Activated naive CD8-positive, alpha-beta T cell (primary cell): ENCODE measurements at regions not wholly inside any gene's neighbourhood (a gene's known extent, or its start where the extent isn't known, plus 50 kb on each side); places are given as distances from the start of the nearest gene placed in this dataset.
"Not testable (repeated sequence)": the region's sequence is repeated elsewhere in the genome, so short reads cannot be mapped to it uniquely, and the experiment has no call there.

Experiments
- H3K27ac Mint-ChIP-seq: one replicate; pipeline ENCODE4 v1.8.0; 2021; ENCODE audit warnings: mixed read lengths
- H3K27me3 Mint-ChIP-seq: one replicate; pipeline ENCODE4 v1.8.0; 2021; ENCODE audit warnings: mixed read lengths
- H3K36me3 Mint-ChIP-seq: one replicate; pipeline ENCODE4 v1.8.0; 2021; ENCODE audit warnings: mixed read lengths
- H3K4me1 Mint-ChIP-seq: one replicate; pipeline ENCODE4 v1.8.0; 2021; ENCODE audit warnings: low read depth, mixed read lengths
- H3K4me3 Mint-ChIP-seq: one replicate; pipeline ENCODE4 v1.8.0; 2021; ENCODE audit warnings: mild to moderate bottlenecking, mixed read lengths
- H3K9me3 Mint-ChIP-seq: one replicate; pipeline ENCODE4 v1.8.0; 2021; ENCODE audit warnings: low read depth, mixed read lengths

DNA sequence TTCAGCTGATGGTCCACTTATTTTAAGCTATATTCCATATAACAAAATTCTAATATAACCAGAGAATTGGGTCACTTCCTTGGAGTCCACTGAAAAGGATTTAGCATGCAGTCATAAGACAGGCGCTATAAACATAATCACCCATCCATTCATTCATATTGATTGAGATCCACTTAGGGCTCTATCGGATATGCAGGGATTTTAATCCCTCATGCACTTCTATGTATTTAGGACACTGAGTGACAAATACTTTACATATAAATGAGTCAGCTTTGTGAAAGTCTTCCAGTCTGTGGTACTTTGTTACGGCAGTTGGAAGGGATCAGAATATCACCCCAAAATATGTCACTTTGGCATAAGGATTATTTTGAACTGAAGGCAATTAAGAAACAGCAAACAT is 127.3 kb upstream of the ZNF608 start:
- H3K9me3 Mint-ChIP-seq: no peaks in the 10 kb centered on the region
- H3K36me3 Mint-ChIP-seq: no peaks in the 10 kb centered on the region
- no peaks in the 10 kb centered on the region for H3K27me3 Mint-ChIP-seq
- H3K4me1 Mint-ChIP-seq: no peaks in the 10 kb centered on the region
- H3K27ac Mint-ChIP-seq: no peak overlapping the region
- H3K4me3 Mint-ChIP-seq: no peak overlapping the region

DNA sequence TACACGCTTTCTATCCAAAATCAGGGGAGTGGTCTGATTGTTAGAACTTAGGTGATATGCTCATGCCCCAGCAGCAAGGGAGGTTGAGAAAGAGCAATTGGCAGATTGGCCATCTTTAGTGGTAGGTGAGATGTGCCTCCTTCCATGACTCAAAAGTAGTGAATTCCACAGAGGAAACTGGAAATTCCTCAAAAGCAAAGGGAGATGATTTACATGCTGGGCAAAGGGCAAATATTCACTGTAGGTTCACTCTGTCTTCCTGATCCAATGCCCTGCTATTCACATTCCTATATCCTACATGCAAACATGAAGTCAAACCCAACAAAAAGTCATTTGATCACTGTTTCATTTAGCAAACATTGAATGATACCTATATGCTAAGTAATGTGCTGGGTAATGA is 130.1 kb upstream of the ZNF608 start:
- Mint-ChIP-seq H3K9me3 (no peaks in the 10 kb centered on the region), H3K36me3 (no peaks in the 10 kb centered on the region), H3K27me3 (no peaks in the 10 kb centered on the region), H3K4me1 (no peaks in the 10 kb centered on the region), H3K4me3 (no peak overlapping the region), H3K27ac (no peak overlapping the region)

DNA sequence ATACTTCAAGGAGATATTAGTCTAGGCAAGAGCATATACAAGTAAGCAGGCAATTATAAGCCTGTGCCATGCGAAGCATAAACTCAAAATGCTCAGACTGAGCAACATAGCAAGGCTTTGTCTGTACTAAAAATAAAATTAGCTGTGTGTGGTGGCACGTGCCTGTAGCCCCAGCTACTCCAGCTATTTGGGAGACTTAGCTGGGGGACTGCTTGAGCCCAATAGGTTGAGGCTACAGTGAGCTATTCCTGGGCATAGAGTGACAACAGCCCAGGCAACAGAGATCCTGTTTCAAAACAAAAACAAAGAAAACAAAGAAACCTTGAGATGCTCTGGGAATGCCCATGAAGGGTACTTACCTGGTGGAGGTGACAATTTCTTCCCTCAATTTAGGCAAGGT is 130.5 kb upstream of the ZNF608 start:
- no peaks in the 10 kb centered on the region for H3K4me1 Mint-ChIP-seq
- no peaks in the 10 kb centered on the region for H3K27me3 Mint-ChIP-seq
- no peaks in the 10 kb centered on the region for H3K9me3 Mint-ChIP-seq
- no peaks in the 10 kb centered on the region for H3K36me3 Mint-ChIP-seq
- H3K27ac Mint-ChIP-seq: no peak overlapping the region
- H3K4me3 Mint-ChIP-seq: no peak overlapping the region

DNA sequence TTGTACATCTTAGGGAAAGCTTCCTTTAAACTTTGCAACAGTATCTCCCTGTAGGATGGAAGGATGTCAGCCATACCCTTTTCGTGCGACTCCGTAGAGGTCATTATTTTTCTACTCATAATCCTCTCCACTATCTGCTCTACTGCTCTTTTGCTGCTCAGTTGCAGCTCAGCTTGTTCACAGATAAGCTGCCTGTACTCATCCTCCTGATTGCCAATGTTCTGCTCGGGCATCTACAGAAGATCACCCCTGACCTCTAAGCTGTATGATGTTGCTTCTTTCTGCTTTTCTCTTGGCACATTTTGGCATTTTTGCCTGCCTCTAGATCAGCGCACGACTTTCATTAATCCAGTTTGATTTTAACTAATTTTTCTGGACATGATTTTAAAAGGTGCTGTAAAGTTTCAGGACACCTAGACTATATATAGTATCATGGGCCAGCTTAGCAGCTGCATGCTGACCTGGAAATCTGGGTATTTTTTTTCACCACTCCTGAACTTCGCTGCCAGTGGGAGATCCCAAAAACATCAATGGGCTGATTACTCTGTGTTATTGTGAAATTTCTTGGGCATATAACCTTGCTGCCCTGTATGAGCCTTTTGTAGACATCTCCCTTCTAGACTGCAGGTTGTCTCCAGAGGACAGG is 131.2 kb upstream of the ZNF608 start:
- H3K27ac Mint-ChIP-seq: no peak overlapping the region
- H3K9me3 Mint-ChIP-seq: no peaks in the 10 kb centered on the region
- no peaks in the 10 kb centered on the region for H3K27me3 Mint-ChIP-seq
- no peak overlapping the region for H3K4me3 Mint-ChIP-seq
- H3K36me3 Mint-ChIP-seq: no peaks in the 10 kb centered on the region
- no peaks in the 10 kb centered on the region for H3K4me1 Mint-ChIP-seq

DNA sequence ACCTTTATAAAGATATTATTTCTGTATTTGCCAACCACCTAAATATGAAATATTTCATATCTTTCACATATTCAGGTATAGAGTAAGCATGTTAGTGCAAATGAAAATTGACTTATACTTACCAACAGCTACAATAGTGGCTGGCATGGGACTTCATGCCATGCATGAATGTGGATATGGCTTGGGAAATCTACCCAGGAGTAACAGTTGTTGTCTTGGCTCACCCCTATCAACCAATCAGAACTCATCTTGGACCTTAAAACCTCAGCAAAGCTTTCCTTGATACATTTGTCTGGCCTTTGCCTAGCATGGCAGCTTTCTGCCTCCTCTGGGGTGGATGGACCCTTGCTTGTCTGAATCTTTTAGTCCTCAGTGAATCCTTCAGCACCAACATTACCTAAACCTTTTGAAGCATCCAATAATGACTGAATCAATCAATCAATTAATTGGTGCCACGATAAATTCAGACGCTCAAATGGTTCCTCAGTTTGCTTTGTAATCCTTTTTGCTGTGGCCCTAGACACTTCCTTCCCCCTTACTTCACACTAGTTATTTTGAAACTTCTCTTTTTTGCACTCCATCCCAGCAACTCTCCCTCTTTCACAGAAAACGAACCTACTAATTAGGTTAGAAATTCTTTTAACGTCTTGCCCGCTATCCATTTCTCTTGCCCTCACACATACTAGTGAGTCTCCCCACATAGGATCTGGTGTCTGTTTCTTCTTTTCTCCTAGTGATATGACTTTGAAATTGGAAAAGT is 132.3 kb upstream of the ZNF608 start:
- H3K27ac Mint-ChIP-seq: no peak overlapping the region
- H3K36me3 Mint-ChIP-seq: no peaks in the 10 kb centered on the region
- no peak overlapping the region for H3K4me3 Mint-ChIP-seq
- H3K9me3 Mint-ChIP-seq: no peaks in the 10 kb centered on the region
- no peaks in the 10 kb centered on the region for H3K27me3 Mint-ChIP-seq
- H3K4me1 Mint-ChIP-seq: no peaks in the 10 kb centered on the region

DNA sequence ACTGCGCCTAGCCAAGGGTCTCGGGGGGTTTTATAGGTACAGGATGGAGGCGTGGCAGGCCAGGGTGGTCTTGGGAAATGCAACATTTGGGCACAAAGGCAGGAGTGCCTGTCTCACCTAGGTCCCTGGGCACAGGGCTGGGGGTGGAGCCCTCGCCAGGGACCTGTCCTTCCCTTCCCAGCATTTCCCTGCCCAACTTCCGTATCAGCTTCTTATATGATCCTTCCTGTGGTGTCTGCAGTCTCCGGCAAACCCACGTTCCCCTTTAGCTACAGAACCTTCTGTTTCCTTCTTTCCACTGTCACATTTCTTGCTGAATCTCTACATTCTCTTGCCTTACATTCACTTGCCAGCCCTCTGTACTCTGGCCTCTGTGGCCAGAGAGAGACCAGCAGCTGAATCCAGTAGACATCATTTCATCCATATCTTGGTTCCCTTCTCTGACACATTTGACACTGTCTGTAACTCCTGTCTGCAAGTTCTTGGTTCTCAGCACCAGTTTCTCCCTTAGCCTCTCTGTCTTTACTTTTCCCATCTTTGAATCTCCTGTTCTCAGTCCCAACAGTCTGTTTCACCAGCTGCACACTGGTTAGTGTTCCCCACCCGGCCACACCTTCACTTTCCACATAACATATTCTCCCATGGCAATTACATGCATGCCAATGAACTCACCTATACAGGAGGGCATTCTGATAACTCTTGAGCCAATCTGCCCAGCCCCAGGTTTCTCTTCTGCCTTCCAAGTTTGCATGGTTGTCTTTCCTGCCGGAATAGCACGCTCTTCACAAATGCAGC is 134.7 kb upstream of the ZNF608 start:
- H3K4me1 Mint-ChIP-seq: no peaks in the 10 kb centered on the region
- H3K27ac Mint-ChIP-seq: no peak overlapping the region
- H3K4me3 Mint-ChIP-seq: no peak overlapping the region
- no peaks in the 10 kb centered on the region for H3K9me3 Mint-ChIP-seq
- no peaks in the 10 kb centered on the region for H3K36me3 Mint-ChIP-seq
- no peaks in the 10 kb centered on the region for H3K27me3 Mint-ChIP-seq

DNA sequence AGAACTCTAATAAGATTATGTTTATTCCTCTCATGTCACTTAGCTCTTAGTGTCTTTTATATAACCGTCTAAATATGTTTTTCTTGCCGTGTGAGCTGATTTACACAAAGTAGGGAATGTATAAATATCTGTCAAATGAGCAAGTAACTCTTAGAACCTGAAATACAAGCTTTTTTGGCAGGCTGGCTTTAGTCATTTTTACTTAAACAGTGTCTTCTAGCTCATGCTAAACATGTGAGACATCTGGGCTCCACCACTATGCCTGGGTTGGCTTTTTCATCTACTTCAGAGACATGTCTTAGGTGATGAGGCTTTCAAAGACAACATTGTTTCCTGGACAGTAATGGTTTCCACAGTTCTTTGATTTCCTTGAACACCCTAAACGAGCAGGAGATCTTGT is 137.2 kb upstream of the ZNF608 start:
- Mint-ChIP-seq H3K36me3 (no peaks in the 10 kb centered on the region), H3K4me3 (no peak overlapping the region), H3K9me3 (no peaks in the 10 kb centered on the region), H3K4me1 (no peaks in the 10 kb centered on the region), H3K27me3 (no peaks in the 10 kb centered on the region), H3K27ac (no peak overlapping the region)

DNA sequence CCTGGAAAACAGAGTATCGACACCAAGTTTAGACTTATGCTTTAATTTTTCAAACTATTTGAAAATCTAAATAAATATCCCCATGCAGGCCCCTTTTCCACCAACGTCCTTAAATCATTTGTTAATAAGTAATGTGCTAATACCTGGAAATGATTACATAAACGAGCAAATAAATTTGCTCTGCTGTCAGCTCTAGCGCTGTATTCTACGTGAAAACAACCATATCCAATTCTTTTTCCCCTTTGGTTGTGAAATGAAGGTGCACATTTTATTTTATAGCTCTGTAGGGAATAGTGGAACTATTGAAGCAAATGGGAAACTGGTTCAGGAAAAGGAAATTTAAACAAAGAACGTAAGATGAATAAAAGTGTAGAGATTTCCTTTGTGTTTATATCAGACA is 137.7 kb upstream of the ZNF608 start:
- Mint-ChIP-seq H3K4me1 (no peaks in the 10 kb centered on the region), H3K36me3 (no peaks in the 10 kb centered on the region), H3K27ac (no peak overlapping the region), H3K9me3 (no peaks in the 10 kb centered on the region), H3K27me3 (no peaks in the 10 kb centered on the region), H3K4me3 (no peak overlapping the region)

DNA sequence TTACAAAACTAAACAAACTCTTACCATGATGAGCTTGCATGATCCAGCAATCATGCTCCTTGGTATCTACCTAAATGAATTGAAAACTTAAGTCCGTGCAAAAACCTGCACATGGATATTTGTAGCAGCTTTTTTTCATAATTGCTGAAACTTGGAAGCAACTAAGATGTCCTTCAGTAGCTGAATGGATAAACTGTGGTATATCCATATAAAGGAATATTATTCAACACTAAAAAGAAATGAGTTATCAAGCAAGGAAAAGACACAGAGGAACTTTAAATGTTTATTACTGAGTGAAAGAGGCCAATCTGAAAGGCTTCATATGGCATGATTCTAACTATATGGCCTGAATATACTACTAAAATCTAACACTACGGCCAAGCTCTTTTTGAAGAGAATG is 139.1 kb upstream of the ZNF608 start:
- Mint-ChIP-seq H3K36me3 (no peaks in the 10 kb centered on the region), H3K27ac (no peak overlapping the region), H3K4me3 (no peak overlapping the region), H3K9me3 (no peaks in the 10 kb centered on the region), H3K27me3 (no peaks in the 10 kb centered on the region), H3K4me1 (no peaks in the 10 kb centered on the region)

DNA sequence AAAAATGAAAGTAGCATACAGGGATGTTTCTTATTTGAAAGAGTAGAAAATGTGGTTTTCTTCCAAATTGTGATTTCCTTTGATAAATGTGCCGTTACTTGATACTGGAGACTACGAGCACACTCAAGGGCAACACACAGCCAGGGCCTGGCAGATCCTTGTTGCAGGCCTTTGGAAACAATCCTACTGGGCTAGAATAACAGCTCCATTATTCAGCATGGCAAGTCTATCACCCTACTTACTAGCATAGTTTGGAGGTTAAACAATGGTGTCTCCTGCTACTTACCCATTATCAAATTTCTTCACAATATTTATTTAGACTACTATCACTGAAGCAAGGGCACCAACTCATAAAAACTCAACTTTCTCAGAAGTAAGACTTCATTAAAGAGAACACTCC is 140.8 kb upstream of the ZNF608 start:
- H3K9me3 Mint-ChIP-seq: no peaks in the 10 kb centered on the region

DNA sequence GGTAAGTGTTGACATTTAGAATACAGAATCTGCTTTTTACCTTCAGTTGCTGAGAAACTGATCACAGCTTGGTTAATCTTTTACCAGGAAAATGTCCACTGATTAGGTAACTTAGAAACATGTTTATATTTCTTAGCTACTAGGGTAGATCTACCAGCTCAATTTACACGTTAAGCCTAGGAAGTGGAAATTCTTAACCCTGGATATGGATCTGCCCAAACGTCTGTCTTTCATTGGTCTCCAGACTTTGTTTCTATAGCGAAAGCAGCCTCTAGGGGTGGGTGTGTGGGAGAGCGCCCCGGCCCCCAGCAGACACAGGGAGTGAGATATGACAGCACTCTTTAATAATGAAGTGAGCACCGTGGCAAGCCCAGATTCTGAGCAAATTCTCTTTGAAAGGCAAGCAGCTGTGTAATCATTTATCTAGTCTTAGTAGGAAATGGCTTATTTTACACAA is 141.6 kb upstream of the ZNF608 start:
- no peaks in the 10 kb centered on the region for H3K27me3 Mint-ChIP-seq
- no peaks in the 10 kb centered on the region for H3K9me3 Mint-ChIP-seq
- no peak overlapping the region for H3K27ac Mint-ChIP-seq
- no peaks in the 10 kb centered on the region for H3K4me1 Mint-ChIP-seq
- H3K4me3 Mint-ChIP-seq: no peak overlapping the region
- H3K36me3 Mint-ChIP-seq: no peaks in the 10 kb centered on the region

More for the DNA sequence above, 140.8 kb upstream of the ZNF608 start:
- Mint-ChIP-seq H3K27ac (no peak overlapping the region), H3K4me1 (no peaks in the 10 kb centered on the region), H3K27me3 (no peaks in the 10 kb centered on the region), H3K36me3 (no peaks in the 10 kb centered on the region), H3K4me3 (no peak overlapping the region)

DNA sequence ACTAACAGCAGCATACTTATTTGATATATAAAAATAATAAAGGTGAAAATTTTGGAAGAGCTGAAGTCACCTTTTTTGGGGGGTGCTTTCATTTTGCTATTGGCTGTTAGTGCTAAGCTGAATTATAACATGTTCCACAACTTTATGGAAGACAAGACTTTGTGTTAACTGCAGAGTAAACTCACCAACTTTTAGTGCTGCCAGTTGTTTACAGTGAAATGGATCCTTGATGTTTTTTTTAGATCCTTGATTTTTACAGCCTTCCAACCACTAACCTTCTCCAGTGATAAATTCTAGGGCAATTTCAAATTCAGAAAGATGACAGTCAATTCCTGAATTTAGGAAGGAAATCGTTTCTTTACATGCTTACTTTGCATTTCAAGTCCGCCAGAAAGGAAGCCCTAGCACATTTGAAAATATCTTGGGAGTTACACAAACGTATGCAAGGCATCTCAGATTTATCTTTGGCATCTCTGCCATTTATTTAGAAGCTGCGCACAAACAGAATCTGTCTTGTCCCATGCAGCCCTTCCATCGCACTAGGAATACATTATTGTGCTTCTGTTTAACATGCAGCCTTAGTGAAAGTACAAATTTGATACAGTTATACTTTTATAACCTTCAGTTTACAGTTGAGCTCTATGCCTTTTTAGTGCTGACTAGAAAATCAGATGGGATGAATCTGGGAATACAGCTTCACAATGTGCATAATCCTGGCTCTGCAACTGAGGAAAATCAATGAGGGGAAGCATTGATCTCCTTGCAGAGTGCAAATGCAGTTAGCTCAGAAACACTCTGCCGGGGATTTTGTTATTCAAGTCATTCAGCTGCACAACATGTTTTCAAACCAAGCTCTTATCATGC is 142.4 kb upstream of the ZNF608 start:
- H3K4me3 Mint-ChIP-seq: no peak overlapping the region
- no peaks in the 10 kb centered on the region for H3K36me3 Mint-ChIP-seq
- H3K27me3 Mint-ChIP-seq: no peaks in the 10 kb centered on the region
- H3K9me3 Mint-ChIP-seq: no peaks in the 10 kb centered on the region
- no peaks in the 10 kb centered on the region for H3K4me1 Mint-ChIP-seq
- no peak overlapping the region for H3K27ac Mint-ChIP-seq

DNA sequence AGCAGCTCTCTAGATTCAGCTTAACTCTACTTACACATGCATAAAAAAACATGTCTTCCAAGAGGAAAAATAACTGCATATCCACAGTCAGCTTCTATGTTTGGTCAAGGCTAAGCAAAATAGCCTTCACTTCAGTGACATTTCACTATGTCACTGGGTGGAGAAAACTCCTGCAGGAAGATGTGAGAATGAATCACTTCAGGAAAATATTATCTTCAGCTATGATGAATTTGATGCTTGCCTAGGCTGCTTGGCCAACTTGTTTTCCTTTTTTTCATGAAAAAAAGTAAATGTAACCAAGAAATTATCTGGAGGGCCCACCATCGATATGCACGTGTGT is 143.0 kb upstream of the ZNF608 start:
- H3K4me3 Mint-ChIP-seq: no peak overlapping the region
- no peaks in the 10 kb centered on the region for H3K4me1 Mint-ChIP-seq
- H3K27ac Mint-ChIP-seq: no peak overlapping the region

DNA sequence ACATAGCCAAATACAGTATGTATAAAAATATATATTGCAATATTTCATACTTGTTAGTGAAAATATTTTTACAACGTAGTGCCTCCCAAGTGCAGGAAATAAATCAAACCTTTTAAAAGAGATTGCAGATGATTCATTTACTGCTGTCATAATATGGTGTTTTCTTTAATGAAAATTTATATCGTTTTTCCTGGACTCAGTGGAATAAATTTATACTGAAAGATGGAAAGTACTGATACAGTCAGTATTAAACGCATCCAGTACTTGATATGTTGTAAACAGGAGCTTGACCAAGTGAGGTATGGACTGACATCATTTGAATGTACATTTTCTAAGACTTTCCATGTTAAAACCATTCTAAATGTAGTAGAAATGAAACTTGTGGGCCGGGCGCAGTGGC is 143.4 kb upstream of the ZNF608 start:
- H3K36me3 Mint-ChIP-seq: no peaks in the 10 kb centered on the region
- H3K4me3 Mint-ChIP-seq: no peak overlapping the region
- H3K27me3 Mint-ChIP-seq: no peaks in the 10 kb centered on the region
- H3K4me1 Mint-ChIP-seq: no peaks in the 10 kb centered on the region
- no peak overlapping the region for H3K27ac Mint-ChIP-seq
- H3K9me3 Mint-ChIP-seq: no peaks in the 10 kb centered on the region

More for the DNA sequence above, 143.0 kb upstream of the ZNF608 start:
- Mint-ChIP-seq H3K36me3 (no peaks in the 10 kb centered on the region), H3K27me3 (no peaks in the 10 kb centered on the region), H3K9me3 (no peaks in the 10 kb centered on the region)

DNA sequence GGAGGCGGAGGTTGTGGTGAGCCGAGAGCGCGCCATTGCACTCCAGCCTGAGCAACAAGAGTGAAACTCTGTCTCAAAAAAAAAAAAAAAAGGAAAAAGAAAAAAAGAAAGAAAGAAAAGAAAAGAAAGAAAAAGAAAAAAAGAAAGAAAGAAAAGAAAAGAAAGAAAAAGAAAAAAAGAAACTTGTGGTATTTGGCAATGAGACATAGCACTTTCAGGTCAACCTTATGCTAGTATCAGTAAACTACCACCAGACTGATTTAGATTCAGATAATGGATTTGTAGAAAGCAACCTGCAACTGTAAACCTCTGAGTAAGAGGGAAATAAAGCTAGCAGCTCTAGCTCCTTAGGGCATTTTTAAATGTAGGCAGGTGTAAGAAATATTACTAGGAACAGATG is 144.0 kb upstream of the ZNF608 start:
- H3K9me3 Mint-ChIP-seq, H3K27me3 Mint-ChIP-seq, H3K36me3 Mint-ChIP-seq, H3K4me1 Mint-ChIP-seq, H3K4me3 Mint-ChIP-seq, H3K27ac Mint-ChIP-seq: not testable (repeated sequence)
